NCI-H2227 (cell line): ENCODE measurements at regions not wholly inside any gene's neighbourhood (a gene's known extent, or its start where the extent isn't known, plus 50 kb on each side); places are given as distances from the start of the nearest gene placed in this dataset.

Experiments used
- DNase-seq: peaks from one replicate; lab custom pipeline; 2025; ENCODE audit not compliant: unreplicated experiment; lab: John Stamatoyannopoulos, UW

DNA sequence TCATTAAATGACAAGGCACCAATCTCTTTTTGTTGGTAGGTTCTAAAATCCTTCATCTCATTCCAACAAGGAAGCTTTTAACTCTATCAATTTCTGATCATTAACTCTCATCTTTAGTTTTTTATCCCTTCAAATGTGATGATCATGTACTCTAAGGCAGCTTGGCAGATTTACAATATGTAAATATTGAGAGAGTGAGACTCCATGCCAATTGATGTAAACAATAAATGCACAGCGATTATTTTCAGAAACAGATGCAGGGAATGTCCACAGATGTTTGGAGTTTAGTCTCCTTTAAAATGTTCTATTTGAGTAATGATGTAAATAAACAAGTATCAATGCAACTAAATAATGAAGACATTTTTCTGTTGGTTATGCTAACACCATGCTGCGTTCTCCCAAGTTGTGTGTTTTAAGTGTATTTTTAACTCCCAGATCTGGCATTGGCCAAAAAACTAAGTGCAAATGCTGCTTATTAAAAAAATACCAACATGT, 213.8 kb downstream of the AHR start:
- no peak for DNase-seq

DNA sequence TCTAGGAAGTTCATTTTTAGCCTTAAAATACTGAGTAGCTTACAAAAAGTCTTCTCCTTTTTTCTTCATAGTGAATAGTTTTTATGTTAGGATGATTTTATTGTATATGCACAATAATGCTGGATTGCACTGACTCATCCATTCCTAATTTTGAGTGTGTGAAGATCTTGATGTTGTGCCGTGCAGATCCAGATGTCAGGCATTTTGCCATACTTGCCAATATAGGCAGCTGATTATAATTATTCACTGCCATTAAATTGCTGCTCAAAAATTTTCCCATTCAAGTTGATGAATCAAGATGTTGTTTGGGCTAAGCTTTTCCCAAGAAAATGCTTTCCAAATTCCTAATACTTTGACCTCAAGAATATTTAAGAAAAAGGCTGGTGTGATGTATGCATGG, 218.3 kb downstream of the AHR start:
- no peak for DNase-seq

DNA sequence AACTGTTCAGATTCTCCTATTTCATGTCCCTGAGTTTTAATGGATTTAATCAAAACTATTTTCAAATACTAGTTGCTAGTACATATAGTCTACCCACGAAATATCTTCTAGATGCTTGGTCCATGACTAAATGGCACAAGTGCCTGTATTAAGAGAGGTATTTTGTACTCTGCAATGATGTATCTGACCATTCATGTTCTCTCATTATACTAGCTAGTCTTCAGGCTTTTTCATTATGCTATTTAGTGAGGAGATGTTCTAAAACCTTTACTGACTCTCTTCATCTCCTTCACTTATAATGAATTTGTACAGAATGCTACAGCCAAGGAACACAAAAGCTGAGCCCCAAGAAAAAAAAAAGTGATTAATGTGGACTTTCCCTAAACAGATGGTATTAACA, 222.5 kb downstream of the AHR start:
- no peak for DNase-seq

DNA sequence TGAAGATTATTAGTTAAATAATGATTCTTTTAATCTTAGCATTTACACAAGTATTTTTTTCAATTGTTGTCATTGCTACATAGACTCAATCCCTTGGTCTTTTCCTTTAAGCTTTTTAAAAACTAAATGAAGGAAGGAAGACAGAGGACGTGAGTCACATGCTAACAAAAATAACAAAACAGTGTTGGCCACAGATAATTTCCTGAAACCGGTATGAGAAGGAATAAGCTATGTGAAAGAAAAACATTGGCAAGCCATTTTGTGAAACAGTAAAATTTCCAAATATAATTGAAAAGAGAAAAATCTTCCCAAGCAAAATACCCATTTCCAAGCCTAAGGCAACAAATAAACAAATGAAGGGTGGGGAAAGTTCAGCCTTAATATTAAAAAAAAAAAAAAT, 223.0 kb downstream of the AHR start:
- DNase-seq: no peak

DNA sequence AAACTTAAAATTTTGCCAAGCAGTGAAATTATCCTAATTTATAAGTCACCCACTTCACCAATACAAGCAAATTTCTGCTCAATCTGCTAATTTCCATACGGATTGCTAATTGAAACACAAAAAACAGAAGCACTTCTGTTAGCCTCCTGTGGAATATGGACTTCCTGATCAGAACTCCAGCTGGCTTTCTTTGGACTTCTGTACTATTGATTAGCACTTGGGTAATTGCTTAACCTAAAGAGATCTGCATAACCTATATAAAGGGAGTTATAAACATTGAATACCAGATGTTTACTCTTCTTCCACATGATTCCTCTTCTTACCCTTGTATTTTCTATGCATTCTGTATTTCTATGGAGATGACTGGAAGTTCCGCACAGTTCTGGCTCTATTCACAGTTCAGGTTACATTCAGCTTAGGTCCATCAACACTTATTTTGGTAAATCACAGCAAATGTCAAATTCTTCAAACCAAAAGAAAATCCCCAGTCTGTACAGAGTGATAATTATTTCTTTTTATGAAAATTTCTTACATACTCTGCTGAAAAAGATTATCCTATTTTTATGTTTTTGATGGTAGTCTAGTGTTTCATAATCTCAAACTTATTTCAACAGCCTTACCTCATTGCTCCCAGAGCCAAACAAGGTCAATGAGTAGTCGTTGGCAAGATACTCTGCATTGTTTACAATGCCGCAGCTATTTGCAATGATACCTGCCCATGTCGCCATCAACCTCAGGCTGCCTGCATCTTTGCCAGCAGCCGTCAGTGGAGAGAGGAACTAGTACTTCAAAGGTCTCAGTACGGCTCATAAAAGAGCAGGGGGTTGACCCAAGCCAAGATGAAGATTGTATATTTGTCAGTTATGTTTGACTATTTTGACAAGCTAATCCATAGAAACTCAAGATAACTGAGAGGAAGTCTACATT, 225.6 kb downstream of the AHR start:
- DNase-seq: no peak

DNA sequence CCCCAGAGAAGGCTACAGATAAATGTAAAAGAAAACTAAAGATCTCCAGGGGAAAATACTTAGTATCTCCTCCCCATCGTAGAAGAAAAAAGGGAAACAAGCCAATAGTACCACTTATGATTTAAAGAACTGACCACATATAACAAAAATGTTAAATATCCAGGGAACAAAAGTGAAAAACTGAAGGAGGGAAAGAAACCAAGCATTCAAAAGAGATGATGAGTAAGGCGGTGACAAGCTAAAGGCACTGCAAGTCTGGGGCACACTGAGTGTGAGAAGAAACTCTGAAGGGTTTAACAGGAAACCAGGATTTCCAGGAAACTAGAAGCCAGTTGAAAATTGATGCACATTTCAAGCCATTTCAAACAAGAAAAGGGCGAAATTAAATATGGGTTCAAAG, 226.3 kb downstream of the AHR start:
- DNase-seq: no peak

DNA sequence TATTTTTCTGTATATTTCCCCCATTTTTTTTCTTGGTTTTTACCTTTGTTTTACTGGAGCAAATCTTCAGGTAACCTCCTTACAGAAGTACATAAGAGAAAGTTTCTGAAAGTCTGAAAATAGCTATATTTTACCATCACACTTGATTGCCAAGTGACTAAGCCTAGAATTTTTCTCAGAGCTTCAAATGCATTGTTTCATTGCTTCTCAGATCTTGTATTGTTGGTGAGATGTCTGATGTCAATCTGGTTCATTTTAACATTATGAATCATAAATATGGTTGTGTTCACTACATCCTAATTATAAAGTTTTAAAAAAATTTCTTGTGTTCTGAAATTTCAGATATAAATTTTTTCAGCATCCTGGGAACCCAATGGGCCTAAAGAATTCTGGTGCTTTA, 228.2 kb downstream of the AHR start:
- no peak for DNase-seq

DNA sequence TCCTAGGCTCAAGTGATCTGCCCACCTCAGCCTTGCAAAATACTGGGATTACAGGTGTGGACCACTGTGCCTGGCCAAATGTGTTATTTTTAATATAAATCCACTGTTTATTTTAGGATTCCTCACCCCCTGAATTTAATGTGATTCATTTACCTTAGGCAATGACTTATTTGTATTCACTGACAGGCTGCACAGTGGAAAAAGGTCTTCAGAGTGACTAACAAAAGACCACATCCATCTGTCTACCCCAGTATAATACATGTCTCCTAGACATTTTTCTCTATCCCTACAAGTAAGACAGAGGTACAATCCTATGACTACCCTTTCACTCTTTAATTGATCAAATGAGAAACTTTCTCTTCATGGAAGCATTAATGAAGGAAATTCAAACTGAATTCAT, 230.2 kb downstream of the AHR start:
- DNase-seq: no peak

DNA sequence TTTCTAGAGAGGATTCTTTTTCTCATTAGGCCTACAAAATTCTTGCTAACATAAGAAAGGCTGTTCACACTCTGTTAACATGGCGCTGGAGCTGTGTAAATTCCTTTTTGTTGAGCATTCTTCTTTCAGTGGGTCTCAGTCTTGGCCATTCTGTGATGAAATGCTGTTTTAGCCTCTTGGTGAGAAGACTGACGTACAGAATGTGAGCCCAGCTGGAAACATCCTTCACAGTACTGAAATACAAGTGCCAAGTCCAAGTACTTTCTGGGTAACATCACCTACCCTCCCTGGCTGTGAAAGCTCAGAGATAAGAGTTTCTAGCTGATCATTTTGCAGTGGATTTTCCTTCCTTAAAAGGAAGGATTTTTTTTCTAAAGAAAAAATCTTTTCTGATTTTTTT, 231.8 kb downstream of the AHR start:
- no peak for DNase-seq

DNA sequence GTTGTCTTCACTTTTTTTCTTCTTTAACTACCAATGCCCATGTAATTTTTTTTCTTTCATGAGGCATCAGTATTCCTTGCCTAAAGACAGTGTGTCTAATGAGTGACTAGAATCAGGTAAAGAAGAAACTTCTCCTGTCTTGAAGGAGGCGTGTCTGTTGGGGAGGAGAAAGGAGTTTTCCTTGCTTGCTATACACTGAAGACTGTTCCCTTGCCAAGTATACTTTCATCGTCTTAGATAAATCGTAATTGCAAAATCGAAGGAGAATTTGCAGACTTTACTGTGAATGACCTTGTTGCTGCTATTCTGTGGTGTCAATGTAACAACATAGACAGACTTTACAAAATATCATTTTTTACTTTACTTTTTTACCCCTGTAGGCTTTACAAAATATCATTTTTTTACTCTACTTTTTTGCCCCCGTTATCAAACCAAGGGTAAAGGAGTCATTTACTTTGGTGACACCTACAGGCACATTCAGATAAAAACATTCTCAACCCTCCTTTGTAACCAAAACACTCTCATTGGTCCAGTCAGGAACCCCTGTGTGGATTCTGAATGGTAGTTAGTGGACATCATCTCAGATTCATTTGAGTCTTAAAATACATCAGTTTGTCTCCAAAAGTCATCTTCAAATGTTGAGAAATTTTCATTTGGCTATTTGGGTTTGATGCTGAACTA, 232.4 kb downstream of the AHR start:
- DNase-seq: no peak

DNA sequence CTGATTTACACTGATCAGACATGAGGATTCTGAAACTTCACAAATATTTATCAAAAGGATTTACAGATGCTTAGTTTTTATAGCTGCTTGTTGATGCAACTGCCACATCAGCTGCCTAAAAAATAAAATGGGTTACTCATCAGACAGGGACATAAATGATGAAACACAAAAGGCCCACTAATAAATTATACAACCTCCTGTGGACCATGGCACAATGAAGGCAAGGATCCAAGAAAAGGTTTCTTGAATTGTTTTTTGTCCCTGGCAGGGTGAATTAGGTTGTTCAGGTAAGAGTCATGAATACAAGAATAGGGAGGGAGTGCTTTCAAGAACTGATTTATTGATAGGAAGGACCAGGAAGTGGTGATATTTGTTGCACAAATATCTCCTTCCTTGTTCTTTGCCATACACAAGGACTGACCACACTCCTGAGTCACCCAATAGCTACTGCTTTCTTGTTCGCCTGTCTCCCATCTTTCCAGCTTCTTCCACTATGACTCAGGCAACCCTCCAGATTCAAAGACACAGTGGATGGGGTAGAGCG, 234.5 kb downstream of the AHR start:
- DNase-seq: no peak

DNA sequence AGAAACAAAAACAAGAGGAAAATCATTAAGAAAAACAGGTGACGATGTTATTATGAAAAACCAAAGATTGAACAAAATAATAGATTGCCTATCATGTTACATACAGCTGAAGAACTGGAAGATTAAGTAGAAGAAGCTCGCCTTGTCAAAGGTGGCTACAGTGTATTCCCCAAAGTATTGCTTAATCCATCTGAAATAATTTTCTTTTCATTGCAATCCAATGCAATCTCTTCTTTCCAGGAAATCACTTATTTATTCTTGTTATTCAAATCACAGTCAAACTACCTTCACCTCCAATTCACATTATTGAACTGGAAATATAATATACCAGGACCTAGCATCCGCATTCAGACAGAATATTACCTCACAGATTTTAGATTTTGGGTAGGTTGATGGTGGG, 235.9 kb downstream of the AHR start:
- DNase-seq: no peak

DNA sequence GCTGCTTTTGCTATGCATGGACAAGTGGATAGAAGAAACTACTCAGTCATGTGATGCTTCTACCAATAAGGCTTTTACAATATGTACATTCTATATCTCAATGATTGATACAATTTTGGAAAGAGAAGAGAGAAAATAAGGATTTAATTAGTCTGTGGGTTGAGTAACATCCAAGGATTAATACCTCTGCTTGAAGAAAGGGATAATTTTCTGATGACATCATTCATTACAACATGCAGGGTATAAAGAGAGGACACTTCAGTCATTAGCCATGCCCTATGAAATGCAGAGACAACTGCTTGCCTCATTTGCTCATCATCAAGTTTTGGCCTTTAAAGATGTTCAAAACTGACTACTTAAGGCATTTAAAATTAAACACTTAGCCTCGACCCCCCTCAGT, 237.3 kb downstream of the AHR start:
- no peak for DNase-seq

DNA sequence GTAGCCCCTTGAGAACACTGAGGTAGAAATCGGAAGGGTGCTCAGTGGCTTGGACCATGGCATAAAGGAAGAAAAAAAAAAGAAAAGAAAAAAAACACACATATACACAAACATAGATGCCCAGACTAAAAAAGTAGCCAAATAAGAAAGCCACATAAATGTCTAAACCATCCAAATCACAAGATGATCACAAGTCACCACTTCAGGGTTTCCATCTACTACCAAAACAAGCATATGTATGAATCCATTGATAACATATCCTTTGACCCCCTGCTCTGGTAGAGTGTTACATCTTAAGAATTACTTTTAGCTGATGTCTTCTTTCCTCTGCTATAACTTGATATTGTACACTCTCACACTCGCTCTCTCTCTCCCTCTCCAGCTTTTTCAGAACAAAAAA, 245.9 kb downstream of the AHR start:
- DNase-seq: no peak

DNA sequence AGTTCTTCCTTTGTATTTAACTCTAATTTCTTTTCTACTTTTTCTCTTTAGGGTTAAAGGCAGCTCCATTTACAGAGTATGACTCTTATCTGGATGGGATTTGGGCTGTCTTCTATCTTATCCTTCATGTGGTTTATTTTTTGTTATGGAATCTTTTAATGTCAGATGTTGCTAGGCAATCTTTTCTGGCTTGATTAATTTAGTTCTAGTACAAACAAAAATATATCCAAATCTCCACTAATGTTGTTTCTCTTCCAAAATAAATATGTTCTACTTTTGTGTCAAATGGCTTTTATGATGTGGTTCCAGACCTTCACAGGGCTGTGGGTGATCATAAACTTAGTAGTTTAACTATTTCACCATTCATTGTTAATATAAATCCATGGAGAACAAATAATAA, 246.9 kb downstream of the AHR start:
- DNase-seq: no peak

DNA sequence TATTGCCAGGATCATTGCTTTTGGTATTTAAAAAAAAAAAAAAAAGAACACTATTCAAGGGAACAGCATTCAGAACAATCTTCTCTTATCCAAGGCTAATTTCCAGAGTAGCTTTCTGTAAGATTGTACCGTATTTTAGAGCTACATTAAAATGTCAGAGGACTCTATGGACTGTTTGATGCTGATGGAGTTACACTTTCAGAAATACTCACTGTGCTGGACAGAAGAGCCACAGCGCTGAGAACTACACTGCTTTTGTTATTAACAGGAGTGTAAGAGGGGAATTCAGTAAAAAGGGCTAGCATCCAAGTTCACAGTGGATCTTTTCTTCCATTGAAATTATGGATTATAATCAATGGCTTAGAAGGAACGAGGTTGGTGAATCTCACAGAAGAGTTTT, 247.7 kb downstream of the AHR start:
- no peak for DNase-seq

DNA sequence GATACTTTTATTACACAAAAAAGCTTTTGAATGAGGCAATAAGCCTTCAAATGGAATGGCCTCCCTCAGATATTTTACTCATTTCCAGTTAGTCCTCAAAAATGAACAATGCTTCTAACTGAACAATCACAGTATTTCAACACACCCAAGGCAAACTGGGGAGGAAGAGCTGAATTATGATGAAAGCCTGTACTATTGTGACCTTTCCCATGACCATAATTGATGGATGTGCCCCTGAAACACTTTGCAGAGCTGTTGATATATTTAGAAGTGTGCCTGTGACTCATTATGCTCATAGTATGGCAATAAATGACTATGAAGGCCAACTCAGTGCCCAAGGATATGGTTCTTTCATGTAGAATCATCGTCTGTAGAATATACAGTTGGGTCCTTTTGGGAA, 248.1 kb downstream of the AHR start:
- no peak for DNase-seq

DNA sequence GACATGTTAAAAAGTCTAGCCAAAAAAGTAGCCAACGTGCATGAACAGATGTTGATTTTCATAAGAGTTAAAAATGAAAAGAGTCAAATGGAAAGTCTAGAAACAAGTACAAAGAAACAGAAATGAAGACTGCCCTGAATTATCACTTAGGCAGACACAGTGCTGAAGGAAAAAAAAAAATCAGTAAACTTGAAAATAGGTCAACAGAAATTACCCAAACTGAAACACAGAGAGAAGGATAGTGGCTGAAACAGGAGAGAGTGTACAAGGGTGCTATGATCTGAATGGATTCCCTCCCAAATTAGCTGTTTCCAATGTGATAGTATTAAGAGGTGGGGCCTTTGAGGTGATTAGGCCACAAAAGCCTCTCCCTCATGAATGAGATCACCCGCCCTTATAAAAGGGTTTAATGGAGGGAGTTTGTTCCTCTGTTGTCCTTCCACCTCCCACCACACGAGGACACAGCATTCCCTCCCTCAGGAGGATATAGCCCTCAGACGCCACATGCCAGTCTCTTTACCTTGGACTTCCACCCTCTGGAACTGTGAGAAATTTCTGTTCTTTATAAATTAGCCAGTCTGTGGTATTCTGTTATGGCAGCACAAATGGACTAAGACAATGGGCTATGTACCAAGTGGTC, 249.7 kb downstream of the AHR start:
- no peak for DNase-seq

DNA sequence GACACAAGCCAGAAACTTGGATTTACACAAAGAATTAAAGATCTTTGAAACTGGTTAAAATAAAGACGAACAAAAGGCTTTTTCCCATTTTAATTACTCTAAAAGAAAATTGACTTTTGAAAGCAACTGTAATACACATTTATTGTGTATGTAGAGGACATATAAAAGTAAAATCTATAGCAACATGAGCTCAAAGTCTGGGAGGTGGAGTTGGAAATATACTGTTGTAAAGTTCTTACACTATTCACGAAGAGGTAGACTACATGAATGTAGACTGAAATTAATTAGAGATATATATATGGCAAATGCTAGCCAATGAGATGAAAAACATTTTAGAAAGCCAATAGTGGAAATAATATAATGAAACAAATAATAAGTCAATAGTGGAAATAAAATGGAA, 251.0 kb downstream of the AHR start:
- DNase-seq: no peak

DNA sequence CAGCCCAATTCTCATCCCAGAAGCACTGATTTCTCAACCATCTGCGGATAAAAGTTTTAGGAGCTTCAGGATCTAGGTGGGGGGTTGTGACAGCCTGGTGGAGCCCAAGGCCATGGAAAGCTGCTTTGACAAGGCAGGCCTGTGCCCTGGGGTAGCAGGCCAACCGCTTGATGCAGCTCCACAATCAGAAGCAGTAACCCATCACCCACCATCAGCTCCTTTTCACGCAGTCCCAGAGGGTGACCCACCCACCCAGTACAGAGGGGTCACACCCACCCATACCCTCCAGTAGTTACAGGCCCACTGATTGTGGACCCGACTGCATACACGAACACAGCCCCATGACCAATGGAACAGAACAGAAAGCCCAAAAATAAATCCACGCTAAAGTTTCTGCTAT, 253.9 kb downstream of the AHR start:
- DNase-seq: no peak

DNA sequence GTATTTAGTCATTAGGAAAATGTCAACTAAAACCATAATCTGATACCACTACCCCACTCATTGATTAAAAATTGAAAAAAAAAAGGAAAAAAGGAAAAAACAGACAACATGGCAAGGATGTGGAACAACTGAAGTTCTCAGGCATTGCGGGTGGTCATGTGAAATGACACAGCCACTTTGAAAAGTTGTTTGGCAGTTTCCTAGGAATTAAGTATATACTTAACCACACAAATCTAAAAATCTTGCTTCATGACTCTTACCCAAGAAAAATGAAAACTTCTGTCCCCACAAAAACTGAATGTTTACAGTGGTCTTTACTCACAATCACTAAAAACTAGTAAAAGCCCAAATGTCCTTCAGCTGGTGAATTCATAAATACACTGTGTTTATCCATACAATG, 254.5 kb downstream of the AHR start:
- no peak for DNase-seq
